ENCODE measurements at regions not wholly inside any gene's neighbourhood (a gene's known extent, or its start where the extent isn't known, plus 50 kb on each side); places are given as distances from the start of the nearest gene placed in this dataset.

- no peak for TF ChIP-seq POLR2A (IDR thresholded peaks at IDR 0.05; ENCODE audit: low read depth, low read length)
- TF ChIP-seq, protein P1, sequence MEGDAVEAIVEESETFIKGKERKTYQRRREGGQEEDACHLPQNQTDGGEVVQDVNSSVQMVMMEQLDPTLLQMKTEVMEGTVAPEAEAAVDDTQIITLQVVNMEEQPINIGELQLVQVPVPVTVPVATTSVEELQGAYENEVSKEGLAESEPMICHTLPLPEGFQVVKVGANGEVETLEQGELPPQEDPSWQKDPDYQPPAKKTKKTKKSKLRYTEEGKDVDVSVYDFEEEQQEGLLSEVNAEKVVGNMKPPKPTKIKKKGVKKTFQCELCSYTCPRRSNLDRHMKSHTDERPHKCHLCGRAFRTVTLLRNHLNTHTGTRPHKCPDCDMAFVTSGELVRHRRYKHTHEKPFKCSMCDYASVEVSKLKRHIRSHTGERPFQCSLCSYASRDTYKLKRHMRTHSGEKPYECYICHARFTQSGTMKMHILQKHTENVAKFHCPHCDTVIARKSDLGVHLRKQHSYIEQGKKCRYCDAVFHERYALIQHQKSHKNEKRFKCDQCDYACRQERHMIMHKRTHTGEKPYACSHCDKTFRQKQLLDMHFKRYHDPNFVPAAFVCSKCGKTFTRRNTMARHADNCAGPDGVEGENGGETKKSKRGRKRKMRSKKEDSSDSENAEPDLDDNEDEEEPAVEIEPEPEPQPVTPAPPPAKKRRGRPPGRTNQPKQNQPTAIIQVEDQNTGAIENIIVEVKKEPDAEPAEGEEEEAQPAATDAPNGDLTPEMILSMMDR (conservative IDR thresholded peaks at IDR 0.05; ENCODE audit: low read depth, low read length): no peak
Measured at GRCh38 chr2:111616651-111617218, 267.3 kb downstream of the ANAPC1 start.
